ENCODE measurements at regions not wholly inside any gene's neighbourhood (a gene's known extent, or its start where the extent isn't known, plus 50 kb on each side); places are given as distances from the start of the nearest gene placed in this dataset.

GRCh38 chr2:14572633-14573032, 59.9 kb upstream of the LRATD1 start:
- no peak for DNase-seq

- no peak for DNase-seq
Observed at GRCh38 chr2:14577843-14578242, 54.7 kb upstream of the LRATD1 start.
